ENCODE measurements at regions not wholly inside any gene's neighbourhood (a gene's known extent, or its start where the extent isn't known, plus 50 kb on each side); places are given as distances from the start of the nearest gene placed in this dataset.

- TF ChIP-seq CTCF (IDR thresholded peaks at IDR 0.05) (no peak), EP300 (IDR thresholded peaks at IDR 0.05) (no peak), POLR2A (IDR thresholded peaks at IDR 0.05) (no peak)
These were observed 117.5 kb downstream of the SOX4 start for GRCh38 chr6:21710908-21711627.
